Neural progenitor cell (in vitro differentiated cells): ENCODE measurements at regions not wholly inside any gene's neighbourhood (a gene's known extent, or its start where the extent isn't known, plus 50 kb on each side); places are given as distances from the start of the nearest gene placed in this dataset.

Experiments used
- EZH2 ChIP-seq: fragments of 200-600 bp; sonication (generic); IDR thresholded peaks from 2 replicates; pipeline ENCODE4 v1.6.1; 2017; ENCODE audit warnings: antibody characterized with exemption, mild to moderate bottlenecking, moderate library complexity
- EZH2phosphoT487 ChIP-seq: fragments of 200-600 bp; sonication (generic); IDR thresholded peaks from 2 replicates; pipeline ENCODE4 v1.6.1; 2017; ENCODE audit warnings: antibody characterized with exemption
- TF ChIP-seq, protein P1 (sequence below): fragments of 200-600 bp; sonication (generic); IDR thresholded peaks from 2 replicates; pipeline ENCODE4 v1.5.1; 2017; ENCODE audit warnings: antibody characterized with exemption, mild to moderate bottlenecking

DNA sequence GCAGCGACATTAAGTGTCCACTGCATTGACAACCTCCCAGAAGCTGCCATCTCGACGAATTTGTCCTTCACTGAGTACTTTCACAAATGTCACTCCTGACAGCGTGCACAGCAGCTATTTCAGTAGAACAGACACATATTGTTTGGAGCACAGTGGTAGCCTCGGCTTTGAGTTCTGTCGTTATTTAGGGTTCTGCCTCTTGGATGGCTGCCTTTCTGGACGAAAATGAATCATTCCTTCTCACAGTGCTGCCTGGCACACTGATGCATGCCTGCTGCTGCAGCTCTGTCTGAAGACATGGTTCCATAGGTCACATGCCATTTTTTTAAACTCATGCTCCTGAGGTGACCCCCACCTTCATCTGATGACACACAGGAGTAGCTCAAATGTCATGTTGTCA, 477.0 kb downstream of the C6orf118 start:
- TF ChIP-seq, protein P1, sequence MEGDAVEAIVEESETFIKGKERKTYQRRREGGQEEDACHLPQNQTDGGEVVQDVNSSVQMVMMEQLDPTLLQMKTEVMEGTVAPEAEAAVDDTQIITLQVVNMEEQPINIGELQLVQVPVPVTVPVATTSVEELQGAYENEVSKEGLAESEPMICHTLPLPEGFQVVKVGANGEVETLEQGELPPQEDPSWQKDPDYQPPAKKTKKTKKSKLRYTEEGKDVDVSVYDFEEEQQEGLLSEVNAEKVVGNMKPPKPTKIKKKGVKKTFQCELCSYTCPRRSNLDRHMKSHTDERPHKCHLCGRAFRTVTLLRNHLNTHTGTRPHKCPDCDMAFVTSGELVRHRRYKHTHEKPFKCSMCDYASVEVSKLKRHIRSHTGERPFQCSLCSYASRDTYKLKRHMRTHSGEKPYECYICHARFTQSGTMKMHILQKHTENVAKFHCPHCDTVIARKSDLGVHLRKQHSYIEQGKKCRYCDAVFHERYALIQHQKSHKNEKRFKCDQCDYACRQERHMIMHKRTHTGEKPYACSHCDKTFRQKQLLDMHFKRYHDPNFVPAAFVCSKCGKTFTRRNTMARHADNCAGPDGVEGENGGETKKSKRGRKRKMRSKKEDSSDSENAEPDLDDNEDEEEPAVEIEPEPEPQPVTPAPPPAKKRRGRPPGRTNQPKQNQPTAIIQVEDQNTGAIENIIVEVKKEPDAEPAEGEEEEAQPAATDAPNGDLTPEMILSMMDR, result no peak
- TF ChIP-seq EZH2 (no peak), EZH2phosphoT487 (no peak)
